G401.6 (cell line): ENCODE measurements at regions not wholly inside any gene's neighbourhood (a gene's known extent, or its start where the extent isn't known, plus 50 kb on each side); places are given as distances from the start of the nearest gene placed in this dataset.

Experiments used
- FAIRE-seq: peaks from 2 replicates; lab custom pipeline; 2012; peaks lifted over from hg19 to GRCh38; lab: Jason Lieb, UNC

GRCh38 chr1:25001125-25001915 lies 71.2 kb upstream of the RUNX3 start:
- no peak for FAIRE-seq

- no peak for FAIRE-seq
Measured at GRCh38 chr1:24999906-25000305, 69.8 kb upstream of the RUNX3 start.

- no peak for FAIRE-seq
Measured at GRCh38 chr1:24999426-24999825, 69.3 kb upstream of the RUNX3 start.

GRCh38 chr1:24998563-24999245 lies 68.6 kb upstream of the RUNX3 start:
- no peak for FAIRE-seq

GRCh38 chr1:24996983-24997893 lies 67.2 kb upstream of the RUNX3 start:
- no peak for FAIRE-seq

GRCh38 chr1:24996456-24996855 lies 66.4 kb upstream of the RUNX3 start:
- FAIRE-seq = no peak

- FAIRE-seq = no peak
Measured at GRCh38 chr1:24995661-24996060, 65.6 kb upstream of the RUNX3 start.

GRCh38 chr1:24995140-24995539 lies 65.1 kb upstream of the RUNX3 start:
- no peak for FAIRE-seq

- FAIRE-seq = no peak
Measured at GRCh38 chr1:24993871-24994580, 64.0 kb upstream of the RUNX3 start.

GRCh38 chr1:24992761-24993211 lies 62.7 kb upstream of the RUNX3 start:
- no peak for FAIRE-seq

- FAIRE-seq = no peak
Measured at GRCh38 chr1:24992124-24992760, 62.2 kb upstream of the RUNX3 start.

- no peak for FAIRE-seq
Measured at GRCh38 chr1:24991697-24992096, 61.6 kb upstream of the RUNX3 start.

GRCh38 chr1:24990779-24991641 lies 60.9 kb upstream of the RUNX3 start:
- FAIRE-seq = no peak

GRCh38 chr1:24990136-24990535 lies 60.1 kb upstream of the RUNX3 start:
- FAIRE-seq = no peak

- no peak for FAIRE-seq
Measured at GRCh38 chr1:24989082-24989481, 59.0 kb upstream of the RUNX3 start.

GRCh38 chr1:24988558-24988912 lies 58.5 kb upstream of the RUNX3 start:
- no peak for FAIRE-seq

GRCh38 chr1:24987875-24988557 lies 57.9 kb upstream of the RUNX3 start:
- no peak for FAIRE-seq

- FAIRE-seq = no peak
Measured at GRCh38 chr1:24987424-24987823, 57.3 kb upstream of the RUNX3 start.

GRCh38 chr1:24986372-24986965 lies 56.4 kb upstream of the RUNX3 start:
- no peak for FAIRE-seq

- no peak for FAIRE-seq
Measured at GRCh38 chr1:24985737-24986136, 55.7 kb upstream of the RUNX3 start.
